AG10803 (cell line): ENCODE measurements at regions not wholly inside any gene's neighbourhood (a gene's known extent, or its start where the extent isn't known, plus 50 kb on each side); places are given as distances from the start of the nearest gene placed in this dataset.
"Not testable (repeated sequence)": the region's sequence is repeated elsewhere in the genome, so short reads cannot be mapped to it uniquely, and the experiment has no call there.

Experiments used
- DNase-seq: peaks from one replicate; pipeline ENCODE4 v3.0.0; 2010; ENCODE audit warnings: low read depth
- H3K4me3 ChIP-seq: 2 replicates; pipeline ENCODE4 v1.5.1; 2011; ENCODE audit warnings: mild to moderate bottlenecking, low read length, control low read depth
- TF ChIP-seq, protein P1 (sequence below): conservative IDR thresholded peaks from 2 replicates; pipeline ENCODE4 v1.5.1; 2011; ENCODE audit warnings: mild to moderate bottlenecking, low read length, control low read depth, inconsistent platforms

- no peak overlapping the region for H3K4me3 ChIP-seq
- TF ChIP-seq, protein P1, sequence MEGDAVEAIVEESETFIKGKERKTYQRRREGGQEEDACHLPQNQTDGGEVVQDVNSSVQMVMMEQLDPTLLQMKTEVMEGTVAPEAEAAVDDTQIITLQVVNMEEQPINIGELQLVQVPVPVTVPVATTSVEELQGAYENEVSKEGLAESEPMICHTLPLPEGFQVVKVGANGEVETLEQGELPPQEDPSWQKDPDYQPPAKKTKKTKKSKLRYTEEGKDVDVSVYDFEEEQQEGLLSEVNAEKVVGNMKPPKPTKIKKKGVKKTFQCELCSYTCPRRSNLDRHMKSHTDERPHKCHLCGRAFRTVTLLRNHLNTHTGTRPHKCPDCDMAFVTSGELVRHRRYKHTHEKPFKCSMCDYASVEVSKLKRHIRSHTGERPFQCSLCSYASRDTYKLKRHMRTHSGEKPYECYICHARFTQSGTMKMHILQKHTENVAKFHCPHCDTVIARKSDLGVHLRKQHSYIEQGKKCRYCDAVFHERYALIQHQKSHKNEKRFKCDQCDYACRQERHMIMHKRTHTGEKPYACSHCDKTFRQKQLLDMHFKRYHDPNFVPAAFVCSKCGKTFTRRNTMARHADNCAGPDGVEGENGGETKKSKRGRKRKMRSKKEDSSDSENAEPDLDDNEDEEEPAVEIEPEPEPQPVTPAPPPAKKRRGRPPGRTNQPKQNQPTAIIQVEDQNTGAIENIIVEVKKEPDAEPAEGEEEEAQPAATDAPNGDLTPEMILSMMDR, result no peak
- DNase-seq, result peak; percentile 3
Observed at GRCh38 chr10:121680879-121681655, 82.8 kb upstream of the FGFR2 start.

DNA sequence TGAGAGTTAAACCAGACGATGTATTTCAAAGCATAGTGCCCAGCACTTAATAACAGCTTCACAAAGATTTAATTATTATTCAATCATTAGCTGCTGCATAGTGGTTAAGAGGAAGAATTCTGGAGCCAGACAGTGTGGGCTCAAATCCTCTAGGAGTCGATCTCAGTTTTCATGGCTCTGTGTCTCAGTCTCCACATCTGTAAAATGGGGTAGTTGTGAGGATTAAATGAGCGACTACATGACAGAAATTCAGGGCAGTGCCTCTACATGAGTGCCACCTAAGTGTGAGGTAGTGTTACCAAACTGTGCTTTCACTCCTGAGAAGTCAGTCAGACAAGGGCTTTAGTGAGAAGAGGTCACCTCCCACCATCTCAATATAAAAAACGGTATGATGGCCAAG, 81.7 kb upstream of the FGFR2 start:
- DNase-seq, result no peak
- H3K4me3 ChIP-seq, result no peak overlapping the region
- TF ChIP-seq, protein P1, result no peak

- no peak for DNase-seq
- no peak overlapping the region for H3K4me3 ChIP-seq
- TF ChIP-seq, protein P1, result no peak
Observed at GRCh38 chr10:121678631-121679174, 80.5 kb upstream of the FGFR2 start.

GRCh38 chr10:121677880-121678279, 79.6 kb upstream of the FGFR2 start:
- H3K4me3 ChIP-seq, result no peak overlapping the region
- DNase-seq, result no peak
- TF ChIP-seq, protein P1, result no peak

- no peak overlapping the region for H3K4me3 ChIP-seq
- TF ChIP-seq, protein P1, result no peak
Observed at GRCh38 chr10:121675344-121675743, 77.1 kb upstream of the FGFR2 start.

DNA sequence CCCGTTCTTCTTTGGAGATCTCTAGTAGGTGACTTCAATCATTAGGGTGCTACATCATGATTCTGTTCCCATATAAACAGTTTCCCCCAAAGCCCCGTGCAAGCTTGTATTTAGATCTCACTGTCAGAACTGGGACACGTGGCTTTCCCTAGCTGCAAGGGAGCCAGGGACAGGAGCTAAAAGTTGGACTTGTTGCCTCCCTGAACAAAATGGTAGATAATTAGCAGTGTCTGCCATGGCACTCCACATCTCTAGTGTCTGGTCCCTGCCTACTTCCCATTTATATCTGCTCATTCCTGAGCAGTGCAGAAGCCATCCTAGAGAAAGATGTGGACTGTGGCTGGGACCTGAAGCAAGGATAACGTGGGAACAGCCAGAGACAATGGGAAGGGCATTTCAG, 76.6 kb upstream of the FGFR2 start:
- DNase-seq, result no peak
- H3K4me3 ChIP-seq, result no peak overlapping the region
- TF ChIP-seq, protein P1, result no peak

More at GRCh38 chr10:121675344-121675743, 77.1 kb upstream of the FGFR2 start:
- no peak for DNase-seq

- H3K4me3 ChIP-seq, result no peak overlapping the region
- no peak for DNase-seq
- TF ChIP-seq, protein P1, result no peak
Observed at GRCh38 chr10:121672733-121673132, 74.5 kb upstream of the FGFR2 start.

- H3K4me3 ChIP-seq, DNase-seq: not testable (repeated sequence)
Observed at GRCh38 chr10:121669840-121670239, 71.6 kb upstream of the FGFR2 start.
